ENCODE measurements at regions not wholly inside any gene's neighbourhood (a gene's known extent, or its start where the extent isn't known, plus 50 kb on each side); places are given as distances from the start of the nearest gene placed in this dataset.

DNA sequence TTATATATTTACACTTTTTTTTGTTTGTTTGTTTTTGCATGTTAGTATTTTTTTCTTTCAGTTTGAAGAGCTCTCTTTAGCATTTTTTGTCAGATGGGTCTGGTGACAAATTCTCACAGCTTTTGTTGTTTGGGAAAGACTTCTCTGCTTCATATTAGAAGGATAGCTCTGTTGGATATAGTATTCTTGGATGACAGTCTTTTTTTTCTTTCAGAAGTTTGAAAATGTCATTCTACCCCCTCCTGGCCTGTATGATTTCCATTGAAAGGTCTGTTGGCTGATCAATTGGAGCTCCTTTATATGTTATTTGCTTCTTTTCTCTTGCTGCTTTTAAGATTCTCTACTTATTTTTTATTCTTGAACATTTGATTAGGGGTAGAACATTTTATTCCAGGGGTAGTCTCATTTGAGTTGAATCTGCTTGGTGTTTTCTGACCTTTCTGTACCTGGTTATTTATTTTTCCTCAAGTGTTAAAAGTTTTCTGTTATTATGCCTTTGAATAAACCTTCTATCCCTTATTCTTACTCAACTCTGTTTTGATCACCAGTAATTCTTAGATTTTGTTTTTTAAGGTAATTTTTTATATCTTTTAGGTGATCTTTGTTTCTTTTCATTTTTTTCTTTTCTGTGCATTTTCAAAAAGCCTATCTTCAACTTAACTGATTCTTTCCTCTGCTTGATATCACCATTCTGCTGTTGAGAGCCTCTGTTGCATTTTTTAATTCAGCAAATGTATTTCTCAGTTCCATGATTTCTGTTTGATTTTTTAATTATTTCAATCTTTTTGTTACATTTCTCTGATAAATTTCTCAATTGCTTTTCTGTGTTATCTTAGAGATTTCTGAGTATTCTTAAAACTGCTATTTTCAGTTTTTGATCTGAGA lies 176.8 kb upstream of the ECI2 start:
- TF ChIP-seq SIX5 (IDR thresholded peaks at IDR 0.05; ENCODE audit: borderline replicate concordance in 1 of 2, insufficient read depth in 1 of 2, low read depth in 1 of 2, low read length in 2 of 2) (no peak), SIN3B (IDR thresholded peaks at IDR 0.05; ENCODE audit: low read depth) (no peak), GTF2F1 (IDR thresholded peaks at IDR 0.05; ENCODE audit: low read depth, low read length) (no peak), HMG20A (CRISPR knock-in tag; conservative IDR thresholded peaks at IDR 0.05) (no peak), PCBP2 (IDR thresholded peaks at IDR 0.05; ENCODE audit: low read depth, low read length, poor library complexity, severe bottlenecking) (no peak), EZH2 (IDR thresholded peaks at IDR 0.05; ENCODE audit: borderline replicate concordance, low read depth, low read length) (no peak), ZZZ3 (IDR thresholded peaks at IDR 0.05) (no peak), STAG1 (CRISPR knock-in tag; IDR thresholded peaks at IDR 0.05; ENCODE audit: borderline replicate concordance) (no peak)
- TF ChIP-seq, protein P1, sequence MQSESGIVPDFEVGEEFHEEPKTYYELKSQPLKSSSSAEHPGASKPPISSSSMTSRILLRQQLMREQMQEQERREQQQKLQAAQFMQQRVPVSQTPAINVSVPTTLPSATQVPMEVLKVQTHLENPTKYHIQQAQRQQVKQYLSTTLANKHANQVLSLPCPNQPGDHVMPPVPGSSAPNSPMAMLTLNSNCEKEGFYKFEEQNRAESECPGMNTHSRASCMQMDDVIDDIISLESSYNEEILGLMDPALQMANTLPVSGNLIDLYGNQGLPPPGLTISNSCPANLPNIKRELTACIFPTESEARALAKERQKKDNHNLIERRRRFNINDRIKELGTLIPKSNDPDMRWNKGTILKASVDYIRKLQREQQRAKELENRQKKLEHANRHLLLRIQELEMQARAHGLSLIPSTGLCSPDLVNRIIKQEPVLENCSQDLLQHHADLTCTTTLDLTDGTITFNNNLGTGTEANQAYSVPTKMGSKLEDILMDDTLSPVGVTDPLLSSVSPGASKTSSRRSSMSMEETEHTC (IDR thresholded peaks at IDR 0.05), result no peak
- TF ChIP-seq, protein P2, sequence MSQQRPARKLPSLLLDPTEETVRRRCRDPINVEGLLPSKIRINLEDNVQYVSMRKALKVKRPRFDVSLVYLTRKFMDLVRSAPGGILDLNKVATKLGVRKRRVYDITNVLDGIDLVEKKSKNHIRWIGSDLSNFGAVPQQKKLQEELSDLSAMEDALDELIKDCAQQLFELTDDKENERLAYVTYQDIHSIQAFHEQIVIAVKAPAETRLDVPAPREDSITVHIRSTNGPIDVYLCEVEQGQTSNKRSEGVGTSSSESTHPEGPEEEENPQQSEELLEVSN (IDR thresholded peaks at IDR 0.05; ENCODE audit: borderline replicate concordance in 1 of 2, extremely low read depth in 1 of 2, insufficient read depth in 1 of 2, insufficient read length in 1 of 2, low read depth in 1 of 2, low read length in 1 of 2, poor library complexity in 1 of 2, severe bottlenecking in 1 of 2), result no peak
- TF ChIP-seq, protein P3, sequence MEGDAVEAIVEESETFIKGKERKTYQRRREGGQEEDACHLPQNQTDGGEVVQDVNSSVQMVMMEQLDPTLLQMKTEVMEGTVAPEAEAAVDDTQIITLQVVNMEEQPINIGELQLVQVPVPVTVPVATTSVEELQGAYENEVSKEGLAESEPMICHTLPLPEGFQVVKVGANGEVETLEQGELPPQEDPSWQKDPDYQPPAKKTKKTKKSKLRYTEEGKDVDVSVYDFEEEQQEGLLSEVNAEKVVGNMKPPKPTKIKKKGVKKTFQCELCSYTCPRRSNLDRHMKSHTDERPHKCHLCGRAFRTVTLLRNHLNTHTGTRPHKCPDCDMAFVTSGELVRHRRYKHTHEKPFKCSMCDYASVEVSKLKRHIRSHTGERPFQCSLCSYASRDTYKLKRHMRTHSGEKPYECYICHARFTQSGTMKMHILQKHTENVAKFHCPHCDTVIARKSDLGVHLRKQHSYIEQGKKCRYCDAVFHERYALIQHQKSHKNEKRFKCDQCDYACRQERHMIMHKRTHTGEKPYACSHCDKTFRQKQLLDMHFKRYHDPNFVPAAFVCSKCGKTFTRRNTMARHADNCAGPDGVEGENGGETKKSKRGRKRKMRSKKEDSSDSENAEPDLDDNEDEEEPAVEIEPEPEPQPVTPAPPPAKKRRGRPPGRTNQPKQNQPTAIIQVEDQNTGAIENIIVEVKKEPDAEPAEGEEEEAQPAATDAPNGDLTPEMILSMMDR (IDR thresholded peaks at IDR 0.05 in 2 of 3, conservative IDR thresholded peaks at IDR 0.05 in 1 of 3; ENCODE audit: insufficient read depth in 2 of 3, low read depth in 1 of 3, low read length in 3 of 3), result no peak
- TF ChIP-seq, protein P4, sequence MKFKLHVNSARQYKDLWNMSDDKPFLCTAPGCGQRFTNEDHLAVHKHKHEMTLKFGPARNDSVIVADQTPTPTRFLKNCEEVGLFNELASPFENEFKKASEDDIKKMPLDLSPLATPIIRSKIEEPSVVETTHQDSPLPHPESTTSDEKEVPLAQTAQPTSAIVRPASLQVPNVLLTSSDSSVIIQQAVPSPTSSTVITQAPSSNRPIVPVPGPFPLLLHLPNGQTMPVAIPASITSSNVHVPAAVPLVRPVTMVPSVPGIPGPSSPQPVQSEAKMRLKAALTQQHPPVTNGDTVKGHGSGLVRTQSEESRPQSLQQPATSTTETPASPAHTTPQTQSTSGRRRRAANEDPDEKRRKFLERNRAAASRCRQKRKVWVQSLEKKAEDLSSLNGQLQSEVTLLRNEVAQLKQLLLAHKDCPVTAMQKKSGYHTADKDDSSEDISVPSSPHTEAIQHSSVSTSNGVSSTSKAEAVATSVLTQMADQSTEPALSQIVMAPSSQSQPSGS (CRISPR knock-in tag; IDR thresholded peaks at IDR 0.05), result no peak
- TF ChIP-seq, protein P5, sequence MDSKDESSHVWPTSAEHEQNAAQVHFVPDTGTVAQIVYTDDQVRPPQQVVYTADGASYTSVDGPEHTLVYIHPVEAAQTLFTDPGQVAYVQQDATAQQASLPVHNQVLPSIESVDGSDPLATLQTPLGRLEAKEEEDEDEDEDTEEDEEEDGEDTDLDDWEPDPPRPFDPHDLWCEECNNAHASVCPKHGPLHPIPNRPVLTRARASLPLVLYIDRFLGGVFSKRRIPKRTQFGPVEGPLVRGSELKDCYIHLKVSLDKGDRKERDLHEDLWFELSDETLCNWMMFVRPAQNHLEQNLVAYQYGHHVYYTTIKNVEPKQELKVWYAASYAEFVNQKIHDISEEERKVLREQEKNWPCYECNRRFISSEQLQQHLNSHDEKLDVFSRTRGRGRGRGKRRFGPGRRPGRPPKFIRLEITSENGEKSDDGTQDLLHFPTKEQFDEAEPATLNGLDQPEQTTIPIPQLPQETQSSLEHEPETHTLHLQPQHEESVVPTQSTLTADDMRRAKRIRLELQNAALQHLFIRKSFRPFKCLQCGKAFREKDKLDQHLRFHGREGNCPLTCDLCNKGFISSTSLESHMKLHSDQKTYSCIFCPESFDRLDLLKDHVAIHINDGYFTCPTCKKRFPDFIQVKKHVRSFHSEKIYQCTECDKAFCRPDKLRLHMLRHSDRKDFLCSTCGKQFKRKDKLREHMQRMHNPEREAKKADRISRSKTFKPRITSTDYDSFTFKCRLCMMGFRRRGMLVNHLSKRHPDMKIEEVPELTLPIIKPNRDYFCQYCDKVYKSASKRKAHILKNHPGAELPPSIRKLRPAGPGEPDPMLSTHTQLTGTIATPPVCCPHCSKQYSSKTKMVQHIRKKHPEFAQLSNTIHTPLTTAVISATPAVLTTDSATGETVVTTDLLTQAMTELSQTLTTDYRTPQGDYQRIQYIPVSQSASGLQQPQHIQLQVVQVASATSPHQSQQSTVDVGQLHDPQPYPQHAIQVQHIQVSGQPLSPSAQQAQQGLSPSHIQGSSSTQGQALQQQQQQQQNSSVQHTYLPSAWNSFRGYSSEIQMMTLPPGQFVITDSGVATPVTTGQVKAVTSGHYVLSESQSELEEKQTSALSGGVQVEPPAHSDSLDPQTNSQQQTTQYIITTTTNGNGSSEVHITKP (IDR thresholded peaks at IDR 0.05; ENCODE audit: partially characterized antibody), result no peak

Measured in K562 (cell line).